Upper lobe of left lung (tissue), 6 donors: ENCODE measurements at regions not wholly inside any gene's neighbourhood (a gene's known extent, or its start where the extent isn't known, plus 50 kb on each side); places are given as distances from the start of the nearest gene placed in this dataset.

Experiments
- ATAC-seq, 2 donors: fragments of 200-7000 bp; cut with Tn5 transposase; one replicate each; pipeline ENCODE4 v1.9.1; 2022; ENCODE audit warnings: mild to moderate bottlenecking in 2 of 2, moderate library complexity in 2 of 2; ENCODE audit not compliant: low FRiP score in 2 of 2
- DNase-seq, 2 donors: peaks; one replicate each; pipeline ENCODE4 v3.0.0-alpha.2; 2019 to 2020
- H3K27ac ChIP-seq, 4 donors: fragments of 200-600 bp; sonication (generic); one replicate each; pipeline ENCODE4 v1.5.1; 2016 to 2019
- H3K27me3 ChIP-seq, 4 donors: fragments of 200-600 bp; sonication (generic); one replicate each; pipeline ENCODE4 v1.5.1; 2017 to 2019
- H3K36me3 ChIP-seq, 4 donors: fragments of 200-600 bp; sonication (generic); one replicate each; pipeline ENCODE4 v1.5.1; 2016 to 2019
- H3K4me1 ChIP-seq, 4 donors: fragments of 200-600 bp; sonication (generic); one replicate each; pipeline ENCODE4 v1.5.1; 2018 to 2019
- H3K4me3 ChIP-seq, 4 donors: fragments of 200-600 bp; sonication (generic); one replicate each; pipeline ENCODE4 v1.5.1; 2017 to 2019; ENCODE audit warnings: mild to moderate bottlenecking in 2 of 4, moderate library complexity in 1 of 4
- H3K9me3 ChIP-seq, 4 donors: fragments of 200-600 bp; sonication (generic); one replicate each; pipeline ENCODE4 v1.5.1; 2018 to 2019
- EP300 ChIP-seq, 4 donors: sonication (generic); formaldehyde crosslinking; IDR thresholded peaks; one replicate each; pipeline ENCODE4 v1.5.1; 2017; ENCODE audit warnings: antibody characterized with exemption in 4 of 4, control low read depth in 2 of 4
- POLR2A ChIP-seq, 4 donors: fragments of 450-650 bp; IDR thresholded peaks; one replicate each; pipeline ENCODE4 v1.5.1; 2016 to 2017; ENCODE audit warnings: antibody characterized with exemption in 4 of 4, mild to moderate bottlenecking in 2 of 4
- POLR2AphosphoS5 ChIP-seq, 2 donors: sonication (generic); formaldehyde crosslinking; IDR thresholded peaks; one replicate each; pipeline ENCODE4 v1.5.1; 2017; ENCODE audit warnings: antibody characterized with exemption in 2 of 2
- WGBS, 2 donors: methylation state at CpG; one replicate each; pipeline ENCODE4 v1.1.5; 2017 to 2018; 5-methylcytosine and 5-hydroxymethylcytosine counted together
- TF ChIP-seq, protein P1 (sequence below), 6 experiments: fragments of 450-650 bp in 4 of 6; fragments of 200-600 bp in 2 of 6; sonication (generic) in 2 of 6; IDR thresholded peaks; one replicate each; pipeline ENCODE4 v1.5.1; 2016 to 2019; ENCODE audit warnings: antibody characterized with exemption in 6 of 6
- donor health status: DM: no; HTN: no; CAD: no; lungs with moderate emphysema.
- donor health status: DM: no; HTN: yes; CAD: no; lungs with severe emphysema.

DNA sequence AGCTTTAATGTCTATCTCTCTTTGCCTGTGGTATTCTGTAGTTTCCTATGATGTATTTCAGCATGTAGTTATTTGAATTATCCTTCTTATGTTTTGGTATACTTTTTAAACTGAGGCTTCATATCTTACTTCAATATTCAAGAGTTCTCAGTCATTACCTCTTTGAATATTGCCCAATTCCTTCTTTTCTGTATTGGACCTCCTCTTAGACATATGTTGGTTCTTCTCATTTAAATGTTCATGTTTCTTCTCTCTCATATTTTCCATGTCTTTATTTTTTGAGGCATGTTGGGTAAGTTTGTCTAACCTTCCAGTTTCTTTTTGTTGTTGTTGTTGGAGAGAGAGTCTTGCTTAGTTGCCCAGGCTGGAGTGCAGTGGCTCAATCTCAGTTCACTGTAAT is 140.6 kb downstream of the MRPS6 start:
- DNase-seq (no peak), ATAC-seq (no peak)
- no peak for TF ChIP-seq POLR2A (IDR thresholded peaks at IDR 0.05)
- no peak for TF ChIP-seq POLR2AphosphoS5 (IDR thresholded peaks at IDR 0.05)
- TF ChIP-seq EP300 (IDR thresholded peaks at IDR 0.05) = no peak
- H3K27ac ChIP-seq = no peak overlapping the region
- no peaks in the 10 kb centered on the region for H3K27me3 ChIP-seq
- no peaks in the 10 kb centered on the region for H3K36me3 ChIP-seq
- H3K9me3 ChIP-seq = peaks cover 0 to 6% (median 0%) of the 10 kb centered on the region in 4 donors
- H3K4me3 ChIP-seq = no peak overlapping the region
- no peaks in the 10 kb centered on the region for H3K4me1 ChIP-seq

DNA sequence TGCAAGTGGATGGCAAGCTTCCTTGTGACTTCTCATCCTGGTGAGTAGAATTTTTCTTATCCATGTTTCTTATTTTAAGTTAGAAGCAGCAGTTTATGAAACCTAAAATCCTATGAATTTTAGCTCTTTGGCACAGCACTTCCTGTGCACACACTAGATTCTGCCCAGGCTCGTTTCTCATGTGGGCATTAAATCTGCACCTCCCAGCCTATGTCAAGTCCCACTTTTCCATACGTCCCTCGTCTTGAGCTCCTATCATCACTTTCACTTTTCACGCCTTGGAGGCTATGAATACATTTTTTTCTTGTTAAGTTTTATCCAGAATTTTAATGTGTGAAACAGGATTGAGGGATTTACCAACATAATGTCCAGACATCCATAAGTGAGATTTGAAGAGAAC is 142.1 kb downstream of the MRPS6 start:
- no peaks in the 10 kb centered on the region for H3K27me3 ChIP-seq
- no peak for ATAC-seq
- no peak for DNase-seq
- TF ChIP-seq EP300 (IDR thresholded peaks at IDR 0.05) (no peak), POLR2AphosphoS5 (IDR thresholded peaks at IDR 0.05) (no peak), POLR2A (IDR thresholded peaks at IDR 0.05) (no peak)
- TF ChIP-seq, protein P1, sequence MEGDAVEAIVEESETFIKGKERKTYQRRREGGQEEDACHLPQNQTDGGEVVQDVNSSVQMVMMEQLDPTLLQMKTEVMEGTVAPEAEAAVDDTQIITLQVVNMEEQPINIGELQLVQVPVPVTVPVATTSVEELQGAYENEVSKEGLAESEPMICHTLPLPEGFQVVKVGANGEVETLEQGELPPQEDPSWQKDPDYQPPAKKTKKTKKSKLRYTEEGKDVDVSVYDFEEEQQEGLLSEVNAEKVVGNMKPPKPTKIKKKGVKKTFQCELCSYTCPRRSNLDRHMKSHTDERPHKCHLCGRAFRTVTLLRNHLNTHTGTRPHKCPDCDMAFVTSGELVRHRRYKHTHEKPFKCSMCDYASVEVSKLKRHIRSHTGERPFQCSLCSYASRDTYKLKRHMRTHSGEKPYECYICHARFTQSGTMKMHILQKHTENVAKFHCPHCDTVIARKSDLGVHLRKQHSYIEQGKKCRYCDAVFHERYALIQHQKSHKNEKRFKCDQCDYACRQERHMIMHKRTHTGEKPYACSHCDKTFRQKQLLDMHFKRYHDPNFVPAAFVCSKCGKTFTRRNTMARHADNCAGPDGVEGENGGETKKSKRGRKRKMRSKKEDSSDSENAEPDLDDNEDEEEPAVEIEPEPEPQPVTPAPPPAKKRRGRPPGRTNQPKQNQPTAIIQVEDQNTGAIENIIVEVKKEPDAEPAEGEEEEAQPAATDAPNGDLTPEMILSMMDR (IDR thresholded peaks at IDR 0.05) = no peak
- no peak overlapping the region for H3K4me3 ChIP-seq
- no peak overlapping the region for H3K27ac ChIP-seq
- no peaks in the 10 kb centered on the region for H3K4me1 ChIP-seq
- 76 to 85% methylated on average over 4 of the region's 4 CpGs for WGBS, 2 donors
- H3K36me3 ChIP-seq = no peaks in the 10 kb centered on the region
- peaks cover 0 to 6% (median 0%) of the 10 kb centered on the region in 4 donors for H3K9me3 ChIP-seq

DNA sequence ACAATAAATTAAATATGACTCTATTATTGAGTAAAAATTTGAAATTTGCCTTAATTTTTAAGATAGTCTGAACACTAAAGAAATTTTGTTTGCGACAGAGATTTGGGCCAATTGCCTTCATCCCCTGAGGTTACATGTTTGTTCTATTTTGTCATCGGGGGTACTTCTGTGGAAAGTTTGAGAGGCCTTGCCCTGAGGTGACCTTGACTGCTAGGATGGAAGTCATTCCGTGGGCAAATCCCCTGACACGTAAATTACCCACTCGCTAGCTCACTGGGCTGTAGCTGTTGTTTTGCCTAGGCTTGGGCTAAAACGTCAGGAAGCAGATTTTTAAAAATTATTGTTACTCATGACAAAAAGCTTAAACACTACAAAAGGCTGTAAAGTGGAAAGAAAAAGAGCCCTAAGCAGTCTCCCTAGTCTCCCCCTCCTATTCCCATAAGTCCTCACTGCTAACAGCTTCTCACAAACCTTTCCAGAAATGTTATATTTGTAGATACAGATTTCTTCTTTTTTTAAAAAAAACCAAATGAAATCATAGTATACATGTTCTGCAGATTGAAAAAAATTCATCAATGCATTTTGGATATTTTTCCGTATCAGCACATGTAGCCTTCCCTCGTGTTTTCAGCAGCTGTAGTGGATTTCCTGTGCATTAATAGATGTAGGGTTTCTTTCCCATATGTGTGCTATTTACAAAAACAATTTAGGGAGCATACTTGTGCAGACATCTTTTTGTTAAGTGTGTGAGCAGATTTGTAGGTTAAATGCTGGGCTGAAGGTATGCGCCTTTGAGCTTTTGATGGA is 142.7 kb downstream of the MRPS6 start:
- 57 to 69% methylated on average over 9 of the region's 9 CpGs for WGBS, 2 donors
- peaks cover 0 to 2% (median 0%) of the 10 kb centered on the region in 4 donors for H3K4me1 ChIP-seq
- H3K27me3 ChIP-seq = no peaks in the 10 kb centered on the region
- DNase-seq (no peak), ATAC-seq (no peak)
- H3K36me3 ChIP-seq = no peaks in the 10 kb centered on the region
- TF ChIP-seq EP300 (IDR thresholded peaks at IDR 0.05) (no peak), POLR2A (IDR thresholded peaks at IDR 0.05) (no peak), POLR2AphosphoS5 (IDR thresholded peaks at IDR 0.05) (no peak)
- TF ChIP-seq, protein P1 (IDR thresholded peaks at IDR 0.05) = no peak
- no peak overlapping the region for H3K4me3 ChIP-seq
- peaks cover 0 to 6% (median 0%) of the 10 kb centered on the region in 4 donors for H3K9me3 ChIP-seq
- H3K27ac ChIP-seq = no peak overlapping the region

DNA sequence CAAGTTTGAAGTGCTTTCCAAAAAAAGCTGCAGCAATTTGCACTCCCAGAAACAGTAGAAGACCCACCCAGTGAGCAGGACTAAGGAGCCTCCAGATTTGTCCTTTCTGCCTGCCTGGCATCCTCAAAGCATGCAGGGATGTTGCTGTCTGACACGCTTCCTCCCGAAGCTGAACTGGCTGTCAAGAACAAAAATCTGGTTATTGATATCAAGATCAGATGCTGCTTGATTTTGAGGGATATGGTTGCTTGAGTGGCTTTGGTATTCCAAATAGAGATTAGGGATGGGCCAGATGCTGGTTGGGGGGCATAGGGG is 143.3 kb downstream of the MRPS6 start:
- 46 to 61% methylated on average over 2 of the region's 2 CpGs for WGBS, 2 donors

DNA sequence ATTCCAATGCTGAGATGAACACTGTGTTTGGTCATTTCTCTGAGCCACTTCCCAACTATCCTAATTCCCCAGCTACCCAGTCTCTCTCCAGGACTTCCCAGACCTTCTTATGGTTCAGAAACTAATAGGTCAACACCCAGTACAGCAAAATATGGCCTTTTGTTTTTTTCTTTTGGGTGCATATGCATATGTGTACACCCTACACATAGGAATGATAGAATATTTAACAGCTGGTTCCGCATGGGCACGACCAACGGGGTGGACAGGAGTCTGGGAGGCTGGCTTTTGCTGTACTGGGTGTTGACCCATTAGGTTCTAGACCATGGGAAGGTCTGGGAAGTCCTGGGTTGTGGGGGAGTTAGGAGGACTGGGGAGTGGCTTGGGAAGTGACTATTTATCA is 143.9 kb downstream of the MRPS6 start:
- Histone ChIP-seq H3K27ac (no peak overlapping the region), H3K4me1 (peaks cover 0 to 3% (median 1%) of the 10 kb centered on the region in 4 donors), H3K4me3 (no peak overlapping the region), H3K27me3 (no peaks in the 10 kb centered on the region), H3K9me3 (peaks cover 0 to 6% (median 0%) of the 10 kb centered on the region in 4 donors), H3K36me3 (no peaks in the 10 kb centered on the region)
- TF ChIP-seq POLR2AphosphoS5 (IDR thresholded peaks at IDR 0.05) (no peak), POLR2A (IDR thresholded peaks at IDR 0.05) (no peak), EP300 (IDR thresholded peaks at IDR 0.05) (no peak)
- TF ChIP-seq, protein P1 (IDR thresholded peaks at IDR 0.05) = no peak
- DNase-seq = no peak
- ATAC-seq = no peak
- 93 to 97% methylated on average over 3 of the region's 3 CpGs for WGBS, 2 donors

More for the DNA sequence above, 143.3 kb downstream of the MRPS6 start:
- peaks cover 0 to 3% (median 0%) of the 10 kb centered on the region in 4 donors for H3K4me1 ChIP-seq
- TF ChIP-seq POLR2A (IDR thresholded peaks at IDR 0.05) (no peak), EP300 (IDR thresholded peaks at IDR 0.05) (no peak), POLR2AphosphoS5 (IDR thresholded peaks at IDR 0.05) (no peak)
- TF ChIP-seq, protein P1 (IDR thresholded peaks at IDR 0.05) = no peak
- H3K9me3 ChIP-seq = peaks cover 0 to 6% (median 0%) of the 10 kb centered on the region in 4 donors
- ATAC-seq (no peak), DNase-seq (no peak)
- H3K27me3 ChIP-seq = no peaks in the 10 kb centered on the region
- H3K36me3 ChIP-seq = no peaks in the 10 kb centered on the region
- H3K4me3 ChIP-seq = no peak overlapping the region
- no peak overlapping the region for H3K27ac ChIP-seq
